ENCODE measurements at regions not wholly inside any gene's neighbourhood (a gene's known extent, or its start where the extent isn't known, plus 50 kb on each side); places are given as distances from the start of the nearest gene placed in this dataset.

- DNase-seq, result no peak
These were observed 321.7 kb upstream of the TSHZ3 start for GRCh38 chr19:31670931-31671330.

DNA sequence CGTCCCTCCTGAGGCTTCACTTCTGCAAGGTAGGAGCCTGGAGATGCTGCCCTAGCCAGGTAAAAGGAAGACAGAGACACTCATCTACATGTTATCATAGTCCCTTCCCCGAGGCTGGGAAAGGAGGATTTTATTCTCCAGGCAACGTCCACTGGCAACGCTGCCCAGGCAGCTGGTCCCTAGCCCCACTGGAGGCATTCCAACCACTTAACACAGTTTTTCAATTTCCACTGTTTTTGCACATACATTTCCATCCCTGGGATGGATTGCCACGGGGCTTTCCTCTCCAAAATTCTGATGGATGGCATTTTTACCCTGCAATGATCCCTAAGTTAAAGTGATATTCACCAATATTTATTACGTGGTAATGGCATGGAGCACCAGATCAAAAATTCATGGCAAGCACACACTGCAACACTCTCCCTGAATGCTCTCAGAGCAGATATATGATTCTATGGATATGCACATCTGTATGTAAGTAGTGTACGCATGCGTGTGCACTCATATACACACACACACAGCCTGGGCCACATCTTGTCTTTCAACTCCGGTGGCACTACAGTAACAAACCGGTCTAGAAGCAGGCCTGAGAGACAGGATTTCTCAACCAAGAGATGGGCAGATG, 322.3 kb upstream of the TSHZ3 start:
- DNase-seq, result no peak

GRCh38 chr19:31674503-31675192, 325.4 kb upstream of the TSHZ3 start:
- DNase-seq, result no peak

DNA sequence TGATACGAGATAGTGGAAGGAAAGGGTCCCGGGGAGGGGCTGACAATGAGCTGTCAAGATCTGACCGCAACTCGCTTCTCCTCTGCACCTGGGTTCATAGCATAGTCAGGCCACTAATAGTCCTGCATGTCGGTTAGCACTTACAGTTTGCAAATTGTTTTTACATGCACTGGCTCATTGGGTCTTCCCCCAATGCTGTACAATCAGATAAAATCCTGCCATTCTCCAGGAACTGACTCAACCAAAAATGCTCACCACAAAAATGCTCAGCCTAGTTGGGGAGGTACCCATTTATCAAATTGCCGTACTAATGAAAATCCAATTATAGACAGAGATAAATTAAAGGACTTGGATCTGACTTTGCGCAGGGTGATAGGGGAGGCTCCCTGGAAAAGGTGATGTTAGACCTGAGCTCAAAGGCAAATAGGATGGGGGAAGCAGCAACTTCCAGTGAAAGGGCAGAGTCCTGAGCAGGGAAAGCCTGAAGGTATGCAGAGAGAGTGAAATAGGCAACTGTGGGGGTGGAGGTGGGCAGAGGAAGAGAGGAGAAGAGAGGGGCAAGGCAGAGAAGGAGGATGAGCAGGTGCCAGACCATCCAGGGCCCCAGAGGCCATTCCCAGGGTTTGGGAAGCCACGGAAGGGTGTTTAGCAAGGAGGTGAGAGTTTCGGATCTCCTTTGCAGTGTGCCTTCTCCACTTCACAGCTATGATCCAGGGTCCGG, 326.1 kb upstream of the TSHZ3 start:
- DNase-seq, result no peak

GRCh38 chr19:31676271-31677004, 327.2 kb upstream of the TSHZ3 start:
- DNase-seq, result no peak

DNA sequence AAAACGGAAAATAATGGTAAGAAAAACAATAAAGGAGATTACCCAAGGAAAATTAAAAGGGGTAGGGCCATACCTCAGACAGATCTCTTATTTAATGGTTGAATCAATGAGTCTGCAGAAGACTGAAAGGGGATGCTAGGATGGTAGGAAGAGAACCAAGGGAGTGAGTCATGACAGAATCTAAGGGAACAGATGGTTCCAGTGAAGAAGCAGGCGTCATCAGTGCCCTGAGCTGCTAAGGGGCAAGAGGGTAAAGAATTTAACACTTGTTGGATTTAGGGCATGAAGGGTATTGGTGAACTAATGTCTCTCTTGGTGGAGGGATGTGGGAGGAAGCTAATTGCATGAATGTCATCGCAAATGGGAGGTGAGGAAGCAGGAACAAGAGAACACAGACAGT, 329.2 kb upstream of the TSHZ3 start:
- no peak for DNase-seq

DNA sequence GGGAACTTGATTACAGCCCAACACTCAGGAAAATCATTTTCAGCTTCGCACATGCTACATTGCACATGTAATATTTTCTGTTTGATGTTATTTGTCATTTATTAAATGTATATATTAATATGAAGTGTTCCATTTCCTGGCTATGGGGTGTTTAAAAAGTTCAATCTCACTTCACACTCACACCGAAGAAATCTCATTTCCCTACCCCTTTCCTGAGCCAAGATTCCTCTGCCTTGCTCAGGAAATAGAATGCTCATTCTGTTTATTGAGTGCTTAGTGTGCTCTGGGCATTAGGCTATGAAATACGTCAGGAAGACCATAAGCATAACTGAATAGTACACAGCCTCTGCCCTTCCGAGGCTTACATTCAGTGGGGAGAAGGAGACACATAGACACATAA, 331.9 kb upstream of the TSHZ3 start:
- DNase-seq, result no peak

DNA sequence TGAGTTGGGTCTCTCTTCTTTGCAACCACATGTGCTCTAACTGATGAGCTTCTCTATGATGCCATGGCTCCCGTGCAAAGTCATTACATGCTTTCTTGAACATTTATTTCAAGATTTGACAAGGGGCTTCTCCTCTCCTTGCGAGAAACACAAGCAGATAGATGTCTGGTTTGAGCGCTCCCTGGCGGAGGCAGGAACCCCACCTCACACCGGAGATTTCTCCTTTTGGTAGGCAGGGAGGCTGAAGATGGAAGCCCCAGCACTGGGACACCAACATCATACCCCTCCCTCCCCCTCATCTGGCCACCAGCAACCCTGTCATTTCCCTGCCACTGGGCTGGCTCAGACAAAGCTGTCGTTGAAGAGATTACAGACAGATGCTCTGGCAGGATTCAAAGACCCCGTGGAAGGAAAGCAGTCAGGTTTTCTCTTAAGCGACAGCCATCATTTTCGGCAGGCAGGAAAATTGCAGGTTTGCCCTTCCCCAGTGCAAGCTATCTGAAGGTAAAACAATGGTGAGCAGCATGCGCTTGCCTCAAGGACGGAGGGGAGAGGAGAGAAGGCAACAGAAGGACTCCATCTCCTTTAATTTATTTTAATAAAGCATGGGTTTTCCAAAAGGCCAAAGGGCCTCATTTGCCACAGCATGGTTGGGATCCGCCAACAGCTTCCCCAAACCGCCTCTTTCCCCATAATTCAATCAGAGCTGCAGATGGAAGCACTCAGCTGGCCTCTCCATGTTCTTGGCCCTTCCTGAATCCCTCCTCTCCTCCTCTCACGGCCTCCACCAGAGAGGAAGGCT, 344.1 kb upstream of the TSHZ3 start:
- no peak for DNase-seq

- DNase-seq, result no peak
These were observed 344.7 kb upstream of the TSHZ3 start for GRCh38 chr19:31693933-31694269.

- DNase-seq, result no peak
These were observed 345.5 kb upstream of the TSHZ3 start for GRCh38 chr19:31694761-31695160.

GRCh38 chr19:31699421-31699820, 350.2 kb upstream of the TSHZ3 start:
- DNase-seq, result no peak

- no peak for DNase-seq
These were observed 351.9 kb upstream of the TSHZ3 start for GRCh38 chr19:31701146-31701545.

- no peak for DNase-seq
These were observed 356.4 kb upstream of the TSHZ3 start for GRCh38 chr19:31705656-31706055.

DNA sequence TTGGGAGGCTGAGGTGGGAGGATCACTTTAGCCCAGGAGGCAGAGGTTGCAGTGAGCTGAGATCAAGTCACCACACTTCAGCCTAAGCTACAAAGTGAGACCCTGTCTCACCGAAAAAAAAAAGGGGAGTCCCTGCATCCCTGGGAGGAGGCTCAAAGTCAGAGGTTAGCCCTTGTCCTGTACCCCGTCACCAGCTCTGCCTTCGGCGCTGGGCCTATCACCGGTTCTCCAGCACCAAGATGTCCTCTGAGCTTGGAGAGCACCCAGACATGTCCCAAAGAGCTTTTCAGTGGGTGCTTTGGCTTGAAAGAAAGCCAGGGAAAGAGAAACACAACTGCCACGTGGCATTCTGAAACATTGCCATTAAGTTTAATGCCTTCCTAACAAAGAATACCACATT, 356.9 kb upstream of the TSHZ3 start:
- no peak for DNase-seq

DNA sequence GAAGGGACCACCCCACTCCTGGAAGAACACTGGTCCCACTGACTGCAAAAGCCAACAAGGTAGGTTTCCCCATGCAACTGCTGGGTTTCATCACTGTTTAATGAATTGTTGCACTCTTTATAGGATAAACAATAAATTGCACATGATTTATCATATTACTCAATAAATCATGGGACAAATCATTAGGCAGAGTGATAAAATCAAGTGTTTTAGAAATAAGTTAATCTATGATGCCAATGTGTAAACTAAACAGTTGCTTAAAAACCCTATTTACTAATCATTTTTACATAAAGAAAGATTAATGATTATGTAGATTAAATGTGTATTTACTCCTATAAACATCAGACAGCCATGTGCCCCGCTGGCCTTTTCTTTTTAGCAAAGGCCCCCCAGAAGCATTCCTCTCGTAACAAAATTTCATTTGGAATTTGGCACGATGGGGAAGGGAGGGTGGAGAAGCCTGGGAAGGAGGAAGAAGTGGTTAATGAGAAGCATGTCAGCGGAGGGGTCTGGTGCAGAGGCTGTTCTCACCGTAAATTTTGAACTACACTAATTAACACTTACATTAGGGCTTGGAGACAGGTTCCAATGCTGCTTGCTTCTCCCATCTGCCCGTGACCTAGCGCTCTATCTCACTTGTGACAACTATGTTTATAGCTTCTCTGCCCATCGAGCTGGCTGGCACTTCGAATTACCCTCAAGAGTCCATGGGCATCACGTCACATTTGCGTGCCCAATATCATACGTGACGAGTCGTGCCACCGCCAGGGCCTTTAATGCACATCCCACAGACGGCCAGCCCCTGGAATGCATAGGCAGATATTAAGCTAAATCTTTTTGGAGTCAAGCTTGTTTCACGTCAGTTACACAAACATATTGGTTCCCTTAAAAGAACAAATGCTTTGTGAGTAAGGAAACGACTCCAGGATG, 357.7 kb upstream of the TSHZ3 start:
- no peak for DNase-seq

DNA sequence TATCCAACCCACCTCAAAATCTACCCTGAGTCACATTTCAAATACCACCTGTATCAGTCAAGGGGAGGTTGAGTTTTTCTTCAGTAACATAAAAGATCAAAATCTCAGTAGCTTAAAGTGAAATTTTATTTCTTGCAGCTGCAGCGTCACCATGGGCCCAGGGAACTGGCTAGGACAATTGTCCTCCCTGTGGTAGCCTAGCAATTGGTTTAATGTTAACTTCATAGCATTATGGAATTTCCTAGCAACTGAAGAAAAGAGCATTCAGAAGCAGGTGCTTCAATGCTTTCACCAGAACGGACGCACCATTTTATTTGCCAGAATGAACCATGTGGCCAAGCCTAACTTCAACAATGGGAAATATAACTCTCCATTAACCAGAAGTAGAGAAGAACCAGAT, 359.3 kb upstream of the TSHZ3 start:
- DNase-seq, result no peak

DNA sequence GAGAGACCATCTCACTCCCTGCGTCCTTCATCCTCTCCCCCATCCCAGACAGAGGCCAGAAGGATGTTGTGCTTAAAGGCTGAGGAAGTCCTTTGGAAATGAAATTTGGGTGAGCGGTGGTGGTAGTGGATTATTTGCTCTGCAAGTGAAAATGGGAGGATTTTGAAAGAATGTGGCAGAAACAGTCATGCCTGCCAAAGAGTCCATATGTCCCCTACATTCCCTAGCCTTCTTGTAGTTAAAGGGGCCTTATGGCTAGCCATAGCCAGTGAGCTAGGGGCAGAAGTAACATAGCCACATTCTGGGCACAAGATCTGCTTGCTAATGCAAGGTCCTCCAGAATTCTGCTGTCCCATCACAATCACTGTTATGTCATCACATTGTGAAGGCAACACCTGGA, 360.2 kb upstream of the TSHZ3 start:
- no peak for DNase-seq

DNA sequence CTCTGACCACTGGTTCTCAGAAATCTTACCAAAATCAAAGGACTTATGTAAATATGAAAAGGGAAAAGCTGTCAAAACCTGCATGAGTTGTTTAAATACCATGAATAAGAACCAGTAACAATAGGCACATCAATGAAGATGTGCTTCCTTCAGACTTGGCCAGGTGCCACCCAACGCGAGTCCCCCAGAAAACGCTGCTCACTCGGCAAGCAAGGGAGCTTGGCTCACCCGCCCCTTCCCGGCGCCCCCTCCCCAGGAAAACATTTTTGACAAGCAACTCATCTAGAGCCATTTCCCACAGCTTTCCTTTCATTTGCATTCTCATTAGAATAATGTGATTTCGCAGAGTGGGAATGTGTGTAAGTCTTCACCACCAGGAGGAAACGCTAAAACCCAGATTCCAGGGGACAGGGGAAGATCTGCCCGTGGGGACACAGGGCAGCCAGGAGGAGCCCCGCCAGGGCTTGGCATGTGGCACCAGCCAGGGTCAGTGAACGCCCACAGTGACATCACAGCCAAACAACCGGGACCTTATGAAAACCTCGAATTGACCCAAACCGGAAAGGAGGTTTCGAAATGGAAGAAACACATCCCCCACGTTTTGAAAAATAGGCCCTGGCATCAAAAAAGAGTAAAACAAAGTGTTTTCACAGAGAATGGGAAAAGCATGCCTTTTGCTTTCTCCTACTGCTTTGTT, 366.2 kb upstream of the TSHZ3 start:
- DNase-seq, result no peak

GRCh38 chr19:31716826-31717225, 367.6 kb upstream of the TSHZ3 start:
- no peak for DNase-seq

- no peak for DNase-seq
These were observed 368.2 kb upstream of the TSHZ3 start for GRCh38 chr19:31717269-31717923.

GRCh38 chr19:31718032-31718431, 368.8 kb upstream of the TSHZ3 start:
- no peak for DNase-seq

All from NCI-H1436 (cell line).